Type B pancreatic cell (in vitro differentiated cells): ENCODE measurements at regions not wholly inside any gene's neighbourhood (a gene's known extent, or its start where the extent isn't known, plus 50 kb on each side); places are given as distances from the start of the nearest gene placed in this dataset.

Experiments used
- DNase-seq: peaks from one replicate; pipeline ENCODE4 v3.0.0; 2021; ENCODE audit warnings: mixed read lengths; ENCODE audit not compliant: unreplicated experiment; ENCODE audit errors: extremely low spot score
- H3K27ac Mint-ChIP-seq: 2 replicates; pipeline ENCODE4 v1.8.0; 2021; ENCODE audit warnings: mild to moderate bottlenecking, mixed read lengths
- H3K27me3 Mint-ChIP-seq: 2 replicates; pipeline ENCODE4 v1.8.0; 2021; ENCODE audit warnings: mixed read lengths
- H3K36me3 Mint-ChIP-seq: 2 replicates; pipeline ENCODE4 v1.8.0; 2021; ENCODE audit warnings: mixed read lengths
- H3K4me1 Mint-ChIP-seq: one replicate; pipeline ENCODE4 v1.8.0; 2021; ENCODE audit warnings: mixed read lengths; ENCODE audit not compliant: unreplicated experiment
- H3K4me3 Mint-ChIP-seq: 2 replicates; pipeline ENCODE4 v1.8.0; 2021; ENCODE audit warnings: mild to moderate bottlenecking, mixed read lengths
- H3K9me3 Mint-ChIP-seq: 2 replicates; pipeline ENCODE4 v1.8.0; 2021; ENCODE audit warnings: mixed read lengths
- CTCF ChIP-seq: fragments of 200-600 bp; sonication (generic); conservative IDR thresholded peaks from 2 replicates; pipeline ENCODE4 v1.5.0; 2021; ENCODE audit warnings: antibody characterized with exemption, mild to moderate bottlenecking

- Mint-ChIP-seq H3K4me1 (no peaks in the 10 kb centered on the region), H3K9me3 (peaks cover 4% of the 10 kb centered on the region), H3K4me3 (no peak overlapping the region), H3K36me3 (no peaks in the 10 kb centered on the region), H3K27me3 (no peaks in the 10 kb centered on the region), H3K27ac (no peak overlapping the region)
- DNase-seq: no peak
- no peak for TF ChIP-seq CTCF
Observed at GRCh38 chr5:105409695-105410094, 1847.1 kb upstream of the NUDT12 start.

DNA sequence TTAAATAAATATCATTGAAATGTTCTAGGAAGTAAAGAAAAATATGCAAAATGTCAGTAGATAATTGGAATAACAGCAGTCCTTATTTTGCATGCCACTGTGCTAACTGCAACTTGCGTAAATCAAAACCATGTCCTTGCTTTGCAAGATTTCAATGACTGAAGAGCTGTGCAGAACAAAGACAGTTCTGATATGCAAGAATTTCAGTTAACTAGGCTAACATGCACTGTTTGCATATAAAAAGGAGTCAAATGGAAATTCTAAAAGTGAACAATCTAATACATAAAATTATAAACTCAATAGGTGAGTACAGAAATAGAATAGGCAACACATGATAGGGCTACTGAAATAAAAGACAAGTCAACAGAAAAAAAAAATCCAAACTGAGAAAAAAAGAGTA lies 1844.6 kb upstream of the NUDT12 start:
- no peaks in the 10 kb centered on the region for H3K36me3 Mint-ChIP-seq
- no peak overlapping the region for H3K27ac Mint-ChIP-seq
- TF ChIP-seq CTCF: no peak
- H3K27me3 Mint-ChIP-seq: no peaks in the 10 kb centered on the region
- H3K4me3 Mint-ChIP-seq: no peak overlapping the region
- DNase-seq: no peak
- H3K4me1 Mint-ChIP-seq: no peaks in the 10 kb centered on the region
- H3K9me3 Mint-ChIP-seq: no peaks in the 10 kb centered on the region

DNA sequence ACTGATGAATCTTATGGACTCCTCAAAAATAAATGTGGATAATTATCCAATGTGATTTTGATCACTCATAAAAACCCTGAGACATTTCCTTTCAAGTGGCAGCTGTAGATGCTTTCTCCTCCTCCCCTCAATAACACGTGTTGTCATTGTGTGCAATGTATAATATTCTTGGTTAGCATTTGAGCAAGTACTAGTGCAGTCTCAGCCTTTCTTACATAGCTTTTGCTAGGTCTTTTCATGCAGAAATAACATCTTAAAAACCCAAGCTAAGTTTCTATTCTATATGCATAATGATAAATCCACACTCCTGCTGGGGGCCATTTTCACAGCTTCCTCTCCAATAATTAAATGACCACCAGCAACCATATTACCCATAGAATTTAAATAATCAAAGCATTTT lies 1835.2 kb upstream of the NUDT12 start:
- H3K9me3 Mint-ChIP-seq: peaks cover 3% of the 10 kb centered on the region
- no peak overlapping the region for H3K4me3 Mint-ChIP-seq
- H3K27me3 Mint-ChIP-seq: no peaks in the 10 kb centered on the region
- no peaks in the 10 kb centered on the region for H3K36me3 Mint-ChIP-seq
- no peak overlapping the region for H3K27ac Mint-ChIP-seq
- no peak for DNase-seq
- no peak for TF ChIP-seq CTCF
- no peaks in the 10 kb centered on the region for H3K4me1 Mint-ChIP-seq

GRCh38 chr5:105392710-105393149 lies 1830.1 kb upstream of the NUDT12 start:
- no peak overlapping the region for H3K27ac Mint-ChIP-seq
- H3K9me3 Mint-ChIP-seq: no peaks in the 10 kb centered on the region
- no peak for DNase-seq
- H3K36me3 Mint-ChIP-seq: no peaks in the 10 kb centered on the region
- no peaks in the 10 kb centered on the region for H3K27me3 Mint-ChIP-seq
- TF ChIP-seq CTCF: no peak
- H3K4me3 Mint-ChIP-seq: no peak overlapping the region
- no peaks in the 10 kb centered on the region for H3K4me1 Mint-ChIP-seq

DNA sequence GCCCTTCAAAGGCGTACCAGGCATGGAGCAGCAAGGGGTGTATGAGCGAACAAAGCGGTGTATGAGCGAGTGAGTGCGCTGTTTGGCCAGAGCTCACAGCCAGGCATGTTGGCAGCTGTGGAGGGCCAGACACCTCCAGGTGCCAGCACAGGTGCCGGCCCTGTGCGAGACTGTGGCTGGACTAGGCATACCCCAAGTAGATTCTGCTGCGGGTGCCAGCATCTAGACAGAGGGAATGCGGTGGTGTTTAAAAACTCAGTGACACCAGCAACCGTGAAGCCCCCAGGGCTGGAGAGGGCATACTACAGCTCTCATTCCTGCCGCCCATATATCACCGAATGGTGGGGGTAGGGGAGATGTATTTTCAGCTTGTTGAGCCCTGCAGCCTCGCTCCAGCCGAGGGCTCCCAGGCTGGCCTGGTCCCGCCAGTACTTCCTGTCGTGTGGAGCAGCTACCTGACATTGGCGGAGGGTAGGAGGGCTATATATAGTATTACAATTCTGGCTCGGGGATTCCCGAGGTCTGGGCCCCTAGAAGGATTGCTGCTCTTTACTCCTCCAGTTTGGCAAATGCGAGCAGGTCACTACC lies 1829.6 kb upstream of the NUDT12 start:
- Mint-ChIP-seq H3K9me3 (no peaks in the 10 kb centered on the region), H3K27me3 (no peaks in the 10 kb centered on the region), H3K4me1 (no peaks in the 10 kb centered on the region), H3K27ac (no peak overlapping the region), H3K4me3 (no peak overlapping the region), H3K36me3 (no peaks in the 10 kb centered on the region)
- no peak for DNase-seq
- no peak for TF ChIP-seq CTCF

DNA sequence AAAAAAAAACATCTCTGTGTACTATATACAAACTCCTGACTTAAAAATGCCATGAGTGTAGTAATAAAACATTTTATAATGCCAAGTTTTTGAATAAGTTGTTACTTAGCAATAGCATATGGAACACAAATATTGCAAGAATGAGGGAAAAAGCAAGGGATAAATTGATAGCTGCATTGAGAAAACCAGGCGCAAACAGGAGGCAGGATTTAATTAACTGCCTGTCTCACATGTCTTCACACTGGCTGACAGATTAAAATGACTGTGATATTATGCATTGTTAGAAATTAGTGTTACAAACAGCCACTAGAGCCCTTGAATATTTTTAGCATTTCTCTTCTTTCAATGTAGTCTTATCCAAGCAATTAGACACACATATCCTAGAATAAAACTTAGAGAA lies 1817.5 kb upstream of the NUDT12 start:
- no peak overlapping the region for H3K27ac Mint-ChIP-seq
- DNase-seq: no peak
- no peak for TF ChIP-seq CTCF
- H3K27me3 Mint-ChIP-seq: no peaks in the 10 kb centered on the region
- H3K36me3 Mint-ChIP-seq: no peaks in the 10 kb centered on the region
- peaks cover 7% of the 10 kb centered on the region for H3K9me3 Mint-ChIP-seq
- no peaks in the 10 kb centered on the region for H3K4me1 Mint-ChIP-seq
- H3K4me3 Mint-ChIP-seq: no peak overlapping the region
